ENCODE measurements at regions not wholly inside any gene's neighbourhood (a gene's known extent, or its start where the extent isn't known, plus 50 kb on each side); places are given as distances from the start of the nearest gene placed in this dataset.

GRCh38 chr12:65756267-65756666 is 68.0 kb upstream of the HMGA2 start:
- FAIRE-seq = no peak
- H4K20me1 ChIP-seq (replicated peaks; ENCODE audit: control insufficient read depth, insufficient read depth, low read length) = no peaks in the 10 kb centered on the region
- no peak overlapping the region for H3K9ac ChIP-seq (ENCODE audit: insufficient read depth in 1 of 2, low read depth in 2 of 2, low read length in 2 of 2)
- H3K27ac ChIP-seq (ENCODE audit: extremely low read depth, low read depth, low read length) = no peak overlapping the region
- DNase-seq (ENCODE audit: extremely low read depth in 1 of 4, low spot score in 3 of 4) = no peak
- 0% methylated on average over 5 of the region's 5 CpGs for WGBS (ENCODE audit: insufficient coverage, low coverage, missing lambda C conversion rate)
- no peak overlapping the region for H3K4me2 ChIP-seq (ENCODE audit: insufficient read depth, low read length)
- no peaks in the 10 kb centered on the region for H3K36me3 ChIP-seq (ENCODE audit: control insufficient read depth, insufficient read depth, low read length)
- intact Hi-C loops (cut with micrococcal nuclease) (no loop called here), in situ Hi-C loops (cut with MboI) (no loop called here)
- no peaks in the 10 kb centered on the region for H3K4me1 ChIP-seq (replicated peaks in 1 of 2; ENCODE audit: control insufficient read depth in 2 of 2, insufficient read depth in 2 of 2, low read length in 2 of 2)
- CTCF ChIA-PET (ENCODE audit: low intra/inter-chr PET ratio) = no interaction called here
- H3K79me2 ChIP-seq (ENCODE audit: control insufficient read depth, insufficient read depth, low read length) = no peaks in the 10 kb centered on the region
- TF ChIP-seq HMG20A (CRISPR knock-in tag; conservative IDR thresholded peaks at IDR 0.05) = no peak
- no peak for TF ChIP-seq SMAD4 (CRISPR knock-in tag; conservative IDR thresholded peaks at IDR 0.05)
- no peak for TF ChIP-seq ZNF280B (CRISPR knock-in tag; IDR thresholded peaks at IDR 0.05)
- no peak for TF ChIP-seq ZSCAN29 (IDR thresholded peaks at IDR 0.05)
- TF ChIP-seq TAL1 (IDR thresholded peaks at IDR 0.05) = no peak
- TF ChIP-seq ZNF347 (CRISPR knock-in tag; IDR thresholded peaks at IDR 0.05; ENCODE audit: low read depth) = no peak
- TF ChIP-seq KHSRP (IDR thresholded peaks at IDR 0.05) = no peak
- no peak for ATAC-seq
- peaks cover 0 to 3% of the 10 kb centered on the region in 2 experiments; a peak in 3 of 5 replicates for H3K27me3 ChIP-seq (ENCODE audit: control insufficient read depth in 2 of 2, insufficient read depth in 2 of 2, low read length in 2 of 2)
- H3K9me3 ChIP-seq (replicated peaks; ENCODE audit: control insufficient read depth, insufficient read depth, low read depth, low read length) = no peaks in the 10 kb centered on the region
- no peak overlapping the region for H2AFZ ChIP-seq (ENCODE audit: low read depth, low read length)
- H3K4me3 ChIP-seq = no peak overlapping the region
- no peaks in the 10 kb centered on the region for H3K9me1 ChIP-seq (ENCODE audit: control insufficient read depth, insufficient read depth, low read length)
- POLR2A ChIA-PET = no interaction called here
- BruUV-seq (replicated peaks) = no TSS peak
